ENCODE measurements at regions not wholly inside any gene's neighbourhood (a gene's known extent, or its start where the extent isn't known, plus 50 kb on each side); places are given as distances from the start of the nearest gene placed in this dataset.

DNA sequence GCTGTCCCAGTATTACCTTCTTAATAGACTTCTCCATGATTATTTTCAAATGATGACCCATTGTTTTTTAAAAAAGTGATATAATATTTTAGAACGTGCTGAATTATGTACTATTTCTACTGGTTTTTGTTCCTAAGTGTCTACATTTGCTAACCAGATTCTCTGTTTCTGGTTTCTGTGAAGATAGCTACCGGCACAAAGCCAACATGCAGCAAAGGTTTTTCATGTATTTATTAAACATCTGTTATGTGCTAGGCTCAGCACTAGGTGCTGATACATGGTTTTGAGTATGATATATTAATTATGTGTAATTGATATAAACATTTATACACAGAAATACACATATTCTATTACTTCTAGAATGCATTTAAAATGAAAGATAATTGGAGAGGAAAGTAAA lies 1035.6 kb downstream of the PCDH17 start:
- no peak for TF ChIP-seq POLR2AphosphoS5 (IDR thresholded peaks at IDR 0.05; ENCODE audit: low read depth)
- TF ChIP-seq, protein P1, sequence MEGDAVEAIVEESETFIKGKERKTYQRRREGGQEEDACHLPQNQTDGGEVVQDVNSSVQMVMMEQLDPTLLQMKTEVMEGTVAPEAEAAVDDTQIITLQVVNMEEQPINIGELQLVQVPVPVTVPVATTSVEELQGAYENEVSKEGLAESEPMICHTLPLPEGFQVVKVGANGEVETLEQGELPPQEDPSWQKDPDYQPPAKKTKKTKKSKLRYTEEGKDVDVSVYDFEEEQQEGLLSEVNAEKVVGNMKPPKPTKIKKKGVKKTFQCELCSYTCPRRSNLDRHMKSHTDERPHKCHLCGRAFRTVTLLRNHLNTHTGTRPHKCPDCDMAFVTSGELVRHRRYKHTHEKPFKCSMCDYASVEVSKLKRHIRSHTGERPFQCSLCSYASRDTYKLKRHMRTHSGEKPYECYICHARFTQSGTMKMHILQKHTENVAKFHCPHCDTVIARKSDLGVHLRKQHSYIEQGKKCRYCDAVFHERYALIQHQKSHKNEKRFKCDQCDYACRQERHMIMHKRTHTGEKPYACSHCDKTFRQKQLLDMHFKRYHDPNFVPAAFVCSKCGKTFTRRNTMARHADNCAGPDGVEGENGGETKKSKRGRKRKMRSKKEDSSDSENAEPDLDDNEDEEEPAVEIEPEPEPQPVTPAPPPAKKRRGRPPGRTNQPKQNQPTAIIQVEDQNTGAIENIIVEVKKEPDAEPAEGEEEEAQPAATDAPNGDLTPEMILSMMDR (IDR thresholded peaks at IDR 0.05; ENCODE audit: insufficient read depth, low read length): no peak
- TF ChIP-seq GABPA (IDR thresholded peaks at IDR 0.05; ENCODE audit: low read depth): no peak
- TF ChIP-seq, protein P2, sequence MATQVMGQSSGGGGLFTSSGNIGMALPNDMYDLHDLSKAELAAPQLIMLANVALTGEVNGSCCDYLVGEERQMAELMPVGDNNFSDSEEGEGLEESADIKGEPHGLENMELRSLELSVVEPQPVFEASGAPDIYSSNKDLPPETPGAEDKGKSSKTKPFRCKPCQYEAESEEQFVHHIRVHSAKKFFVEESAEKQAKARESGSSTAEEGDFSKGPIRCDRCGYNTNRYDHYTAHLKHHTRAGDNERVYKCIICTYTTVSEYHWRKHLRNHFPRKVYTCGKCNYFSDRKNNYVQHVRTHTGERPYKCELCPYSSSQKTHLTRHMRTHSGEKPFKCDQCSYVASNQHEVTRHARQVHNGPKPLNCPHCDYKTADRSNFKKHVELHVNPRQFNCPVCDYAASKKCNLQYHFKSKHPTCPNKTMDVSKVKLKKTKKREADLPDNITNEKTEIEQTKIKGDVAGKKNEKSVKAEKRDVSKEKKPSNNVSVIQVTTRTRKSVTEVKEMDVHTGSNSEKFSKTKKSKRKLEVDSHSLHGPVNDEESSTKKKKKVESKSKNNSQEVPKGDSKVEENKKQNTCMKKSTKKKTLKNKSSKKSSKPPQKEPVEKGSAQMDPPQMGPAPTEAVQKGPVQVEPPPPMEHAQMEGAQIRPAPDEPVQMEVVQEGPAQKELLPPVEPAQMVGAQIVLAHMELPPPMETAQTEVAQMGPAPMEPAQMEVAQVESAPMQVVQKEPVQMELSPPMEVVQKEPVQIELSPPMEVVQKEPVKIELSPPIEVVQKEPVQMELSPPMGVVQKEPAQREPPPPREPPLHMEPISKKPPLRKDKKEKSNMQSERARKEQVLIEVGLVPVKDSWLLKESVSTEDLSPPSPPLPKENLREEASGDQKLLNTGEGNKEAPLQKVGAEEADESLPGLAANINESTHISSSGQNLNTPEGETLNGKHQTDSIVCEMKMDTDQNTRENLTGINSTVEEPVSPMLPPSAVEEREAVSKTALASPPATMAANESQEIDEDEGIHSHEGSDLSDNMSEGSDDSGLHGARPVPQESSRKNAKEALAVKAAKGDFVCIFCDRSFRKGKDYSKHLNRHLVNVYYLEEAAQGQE (IDR thresholded peaks at IDR 0.05; ENCODE audit: insufficient replicate concordance, low read depth): no peak
- TF ChIP-seq SPI1 (IDR thresholded peaks at IDR 0.05; ENCODE audit: borderline replicate concordance, low read depth): no peak

Measured in HL-60 (cell line).